ENCODE measurements at regions not wholly inside any gene's neighbourhood (a gene's known extent, or its start where the extent isn't known, plus 50 kb on each side); places are given as distances from the start of the nearest gene placed in this dataset.

- ChIA-PET POLR2A (no interaction called here), CTCF (no interaction called here)
- DNase-seq (ENCODE audit: low spot score), result no peak
- no peaks in the 10 kb centered on the region for H3K27me3 Mint-ChIP-seq (ENCODE audit: low read depth)
- H3K27ac Mint-ChIP-seq, result no peak overlapping the region
- no peak overlapping the region for H3K4me3 Mint-ChIP-seq
- TF ChIP-seq ZBTB43 (CRISPR knock-in tag; IDR thresholded peaks at IDR 0.05) (no peak), EMX1 (CRISPR knock-in tag; IDR thresholded peaks at IDR 0.05) (no peak), CTCF (IDR thresholded peaks at IDR 0.05) (no peak), E2F4 (CRISPR knock-in tag; IDR thresholded peaks at IDR 0.05; ENCODE audit: borderline replicate concordance, low read depth) (no peak), TEAD1 (CRISPR knock-in tag; IDR thresholded peaks at IDR 0.05) (no peak), ELF4 (CRISPR knock-in tag; IDR thresholded peaks at IDR 0.05; ENCODE audit: low read depth) (no peak), OVOL2 (CRISPR knock-in tag; IDR thresholded peaks at IDR 0.05; ENCODE audit: borderline replicate concordance) (no peak), ZNF423 (CRISPR knock-in tag; IDR thresholded peaks at IDR 0.05) (no peak)
- H3K36me3 Mint-ChIP-seq, result peaks cover 20% of the 10 kb centered on the region
- H3K4me1 Mint-ChIP-seq, result no peaks in the 10 kb centered on the region
- H3K9me3 Mint-ChIP-seq, result peaks cover 34% of the 10 kb centered on the region
- no peak for ATAC-seq
Observed at GRCh38 chr3:163071713-163072112, 1575.1 kb downstream of the OTOL1 start.

All from WTC11 (cell line).